Skeletal muscle tissue (tissue), 3 donors: ENCODE measurements at regions not wholly inside any gene's neighbourhood (a gene's known extent, or its start where the extent isn't known, plus 50 kb on each side); places are given as distances from the start of the nearest gene placed in this dataset.

Source experiments
- H3K27ac ChIP-seq: one replicate; pipeline ENCODE4 v1.7.0; 2013; ENCODE audit warnings: mild to moderate bottlenecking, low read depth, low read length, inconsistent platforms
- H3K27me3 ChIP-seq, 3 donors: one replicate each; pipeline ENCODE4 v1.7.0; 2013; ENCODE audit warnings: low read length in 3 of 3; ENCODE audit not compliant: control insufficient read depth in 3 of 3, insufficient read depth in 3 of 3
- H3K36me3 ChIP-seq, 3 donors: one replicate each; pipeline ENCODE4 v1.7.0; 2013; ENCODE audit warnings: low read length in 3 of 3; ENCODE audit not compliant: control insufficient read depth in 3 of 3, insufficient read depth in 3 of 3
- H3K4me1 ChIP-seq, 3 donors: one replicate each; pipeline ENCODE4 v1.7.0; 2013; ENCODE audit warnings: low read length in 3 of 3, mild to moderate bottlenecking in 3 of 3; ENCODE audit not compliant: control insufficient read depth in 3 of 3, insufficient read depth in 3 of 3
- H3K4me3 ChIP-seq, 3 donors: one replicate each; pipeline ENCODE4 v1.7.0; 2013; ENCODE audit warnings: low read length in 3 of 3
- H3K9ac ChIP-seq, 3 donors: one replicate each; pipeline ENCODE4 v1.7.0; 2013; ENCODE audit warnings: low read length in 3 of 3, mild to moderate bottlenecking in 3 of 3, moderate library complexity in 2 of 3, low read depth in 1 of 3
- H3K9me3 ChIP-seq, 3 donors: one replicate each; pipeline ENCODE4 v1.7.0; 2013; ENCODE audit warnings: low read length in 3 of 3; ENCODE audit not compliant: control insufficient read depth in 3 of 3
- donor health status: Osteomylitis.

- Histone ChIP-seq H3K4me3 (no peak overlapping the region), H3K9ac (no peak overlapping the region), H3K36me3 (no peaks in the 10 kb centered on the region), H3K27me3 (no peaks in the 10 kb centered on the region), H3K27ac (no peak overlapping the region), H3K4me1 (no peaks in the 10 kb centered on the region), H3K9me3 (no peaks in the 10 kb centered on the region)
Measured at GRCh38 chr13:84910423-84910822, 888.8 kb downstream of the SLITRK6 start.

- no peaks in the 10 kb centered on the region for H3K27me3 ChIP-seq
- H3K9me3 ChIP-seq, result no peaks in the 10 kb centered on the region
- H3K36me3 ChIP-seq, result no peaks in the 10 kb centered on the region
- H3K27ac ChIP-seq, result no peak overlapping the region
- H3K4me1 ChIP-seq, result no peaks in the 10 kb centered on the region
- no peak overlapping the region for H3K4me3 ChIP-seq
- H3K9ac ChIP-seq, result no peak overlapping the region
Measured at GRCh38 chr13:84903391-84903790, 895.8 kb downstream of the SLITRK6 start.

GRCh38 chr13:84902243-84902642, 897.0 kb downstream of the SLITRK6 start:
- Histone ChIP-seq H3K27me3 (no peaks in the 10 kb centered on the region), H3K9me3 (no peaks in the 10 kb centered on the region), H3K36me3 (no peaks in the 10 kb centered on the region), H3K4me1 (no peaks in the 10 kb centered on the region), H3K9ac (no peak overlapping the region), H3K27ac (no peak overlapping the region), H3K4me3 (no peak overlapping the region)

- no peak overlapping the region for H3K9ac ChIP-seq
- H3K27ac ChIP-seq, result no peak overlapping the region
- no peak overlapping the region for H3K4me3 ChIP-seq
- H3K27me3 ChIP-seq, result no peaks in the 10 kb centered on the region
- no peaks in the 10 kb centered on the region for H3K4me1 ChIP-seq
- H3K36me3 ChIP-seq, result no peaks in the 10 kb centered on the region
- no peaks in the 10 kb centered on the region for H3K9me3 ChIP-seq
Measured at GRCh38 chr13:84896128-84896527, 903.1 kb downstream of the SLITRK6 start.

GRCh38 chr13:84894749-84895148, 904.5 kb downstream of the SLITRK6 start:
- H3K36me3 ChIP-seq, result no peaks in the 10 kb centered on the region
- H3K4me3 ChIP-seq, result no peak overlapping the region
- H3K4me1 ChIP-seq, result no peaks in the 10 kb centered on the region
- no peaks in the 10 kb centered on the region for H3K27me3 ChIP-seq
- no peaks in the 10 kb centered on the region for H3K9me3 ChIP-seq
- H3K27ac ChIP-seq, result no peak overlapping the region
- H3K9ac ChIP-seq, result no peak overlapping the region

GRCh38 chr13:84885868-84886267, 913.4 kb downstream of the SLITRK6 start:
- Histone ChIP-seq H3K4me1 (no peaks in the 10 kb centered on the region), H3K9ac (no peak overlapping the region), H3K4me3 (no peak overlapping the region)

GRCh38 chr13:84873951-84874350, 925.3 kb downstream of the SLITRK6 start:
- H3K27me3 ChIP-seq, result no peaks in the 10 kb centered on the region

More at GRCh38 chr13:84885868-84886267, 913.4 kb downstream of the SLITRK6 start:
- H3K36me3 ChIP-seq, result no peaks in the 10 kb centered on the region
- H3K27me3 ChIP-seq, result no peaks in the 10 kb centered on the region
- H3K27ac ChIP-seq, result no peak overlapping the region
- no peaks in the 10 kb centered on the region for H3K9me3 ChIP-seq

GRCh38 chr13:84870190-84870589, 929.0 kb downstream of the SLITRK6 start:
- Histone ChIP-seq H3K36me3 (no peaks in the 10 kb centered on the region), H3K9ac (no peak overlapping the region), H3K27ac (no peak overlapping the region), H3K9me3 (no peaks in the 10 kb centered on the region), H3K4me1 (no peaks in the 10 kb centered on the region), H3K4me3 (no peak overlapping the region), H3K27me3 (no peaks in the 10 kb centered on the region)

More at GRCh38 chr13:84873951-84874350, 925.3 kb downstream of the SLITRK6 start:
- no peaks in the 10 kb centered on the region for H3K9me3 ChIP-seq
- no peak overlapping the region for H3K9ac ChIP-seq
- no peak overlapping the region for H3K27ac ChIP-seq
- H3K4me1 ChIP-seq, result no peaks in the 10 kb centered on the region
- H3K36me3 ChIP-seq, result no peaks in the 10 kb centered on the region
- H3K4me3 ChIP-seq, result no peak overlapping the region

GRCh38 chr13:84867246-84867645, 932.0 kb downstream of the SLITRK6 start:
- Histone ChIP-seq H3K4me1 (no peaks in the 10 kb centered on the region), H3K9me3 (no peaks in the 10 kb centered on the region), H3K4me3 (no peak overlapping the region), H3K9ac (no peak overlapping the region), H3K27me3 (no peaks in the 10 kb centered on the region), H3K36me3 (no peaks in the 10 kb centered on the region), H3K27ac (no peak overlapping the region)

GRCh38 chr13:84865783-84866221, 933.4 kb downstream of the SLITRK6 start:
- H3K9me3 ChIP-seq, result no peaks in the 10 kb centered on the region
- H3K9ac ChIP-seq, result no peak overlapping the region
- no peaks in the 10 kb centered on the region for H3K27me3 ChIP-seq
- H3K4me1 ChIP-seq, result no peaks in the 10 kb centered on the region
- H3K36me3 ChIP-seq, result no peaks in the 10 kb centered on the region
- no peak overlapping the region for H3K4me3 ChIP-seq
- no peak overlapping the region for H3K27ac ChIP-seq

GRCh38 chr13:84864341-84864740, 934.9 kb downstream of the SLITRK6 start:
- no peaks in the 10 kb centered on the region for H3K4me1 ChIP-seq
- no peaks in the 10 kb centered on the region for H3K27me3 ChIP-seq
- H3K4me3 ChIP-seq, result no peak overlapping the region
- H3K9me3 ChIP-seq, result no peaks in the 10 kb centered on the region
- H3K9ac ChIP-seq, result no peak overlapping the region
- no peak overlapping the region for H3K27ac ChIP-seq
- H3K36me3 ChIP-seq, result no peaks in the 10 kb centered on the region
